Right lobe of liver (tissue), 6 donors: ENCODE measurements at regions not wholly inside any gene's neighbourhood (a gene's known extent, or its start where the extent isn't known, plus 50 kb on each side); places are given as distances from the start of the nearest gene placed in this dataset.

Experiments
- ATAC-seq, 4 donors: fragments of 200-7000 bp; cut with Tn5 transposase; one replicate each; pipeline ENCODE4 v1.9.1; 2020; ENCODE audit warnings: mild to moderate bottlenecking in 4 of 4, moderate library complexity in 4 of 4
- DNase-seq, 3 donors: peaks; one replicate each; pipeline ENCODE4 v3.0.0-alpha.2; 2020
- H3K27ac ChIP-seq, 3 donors: fragments of 200-600 bp; one replicate each; pipeline ENCODE4 v1.8.0; 2022
- H3K27me3 ChIP-seq, 2 donors: fragments of 200-600 bp; one replicate each; pipeline ENCODE4 v1.8.0; 2022
- H3K36me3 ChIP-seq, 4 donors: fragments of 200-600 bp; sonication (generic) in 1 of 4; one replicate each; pipeline versions ENCODE4 v1.5.1 to v1.8.0; 2017 to 2022; ENCODE audit warnings: control low read depth in 1 of 4
- H3K4me1 ChIP-seq, 4 donors: fragments of 200-600 bp; sonication (generic) in 1 of 4; one replicate each; pipeline versions ENCODE4 v1.5.1 to v1.8.0; 2017 to 2022; ENCODE audit warnings: control low read depth in 1 of 4
- H3K4me3 ChIP-seq, 3 donors: fragments of 200-600 bp; one replicate each; pipeline ENCODE4 v1.8.0; 2022
- H3K9me3 ChIP-seq, 4 donors: fragments of 200-600 bp; sonication (generic) in 1 of 4; one replicate each; pipeline versions ENCODE4 v1.5.1 to v1.8.0; 2017 to 2022; ENCODE audit warnings: control low read depth in 1 of 4
- POLR2A ChIP-seq: fragments of 450-650 bp; IDR thresholded peaks from one replicate; pipeline ENCODE4 v1.6.1; 2017; ENCODE audit warnings: antibody characterized with exemption, mild to moderate bottlenecking
- WGBS: methylation state at CpG from one replicate; pipeline ENCODE4 v1.1.6; 2018; ENCODE audit warnings: low coverage, low lambda C conversion rate; ENCODE audit not compliant: insufficient coverage; ENCODE audit errors: missing lambda C conversion rate; 5-methylcytosine and 5-hydroxymethylcytosine counted together
- intact Hi-C, 2 donors: fragments of 100-400 bp; cut with DNase I; formaldehyde crosslinking; loops; one replicate each; pipeline versions ENCODE4 v1.11.2 to v1.14.1; 2022
- TF ChIP-seq, protein P1 (sequence below), 4 donors: fragments of 200-600 bp in 3 of 4; fragments of 450-650 bp in 1 of 4; IDR thresholded peaks; one replicate each; pipeline versions ENCODE4 v1.5.1 to v1.8.0; 2016 to 2022; ENCODE audit warnings: antibody characterized with exemption in 4 of 4, mild to moderate bottlenecking in 2 of 4
- donor health status: DM: no; HTN: yes; CAD: no.
- donor health status: DM: no; HTN: no; CAD: no.
- donor health status: DM: no; HTN: no; CAD: no.
- donor health status: DM: no; HTN: yes; CAD: no.
- donor health status: DM: no; HTN: yes; CAD: no.

DNA sequence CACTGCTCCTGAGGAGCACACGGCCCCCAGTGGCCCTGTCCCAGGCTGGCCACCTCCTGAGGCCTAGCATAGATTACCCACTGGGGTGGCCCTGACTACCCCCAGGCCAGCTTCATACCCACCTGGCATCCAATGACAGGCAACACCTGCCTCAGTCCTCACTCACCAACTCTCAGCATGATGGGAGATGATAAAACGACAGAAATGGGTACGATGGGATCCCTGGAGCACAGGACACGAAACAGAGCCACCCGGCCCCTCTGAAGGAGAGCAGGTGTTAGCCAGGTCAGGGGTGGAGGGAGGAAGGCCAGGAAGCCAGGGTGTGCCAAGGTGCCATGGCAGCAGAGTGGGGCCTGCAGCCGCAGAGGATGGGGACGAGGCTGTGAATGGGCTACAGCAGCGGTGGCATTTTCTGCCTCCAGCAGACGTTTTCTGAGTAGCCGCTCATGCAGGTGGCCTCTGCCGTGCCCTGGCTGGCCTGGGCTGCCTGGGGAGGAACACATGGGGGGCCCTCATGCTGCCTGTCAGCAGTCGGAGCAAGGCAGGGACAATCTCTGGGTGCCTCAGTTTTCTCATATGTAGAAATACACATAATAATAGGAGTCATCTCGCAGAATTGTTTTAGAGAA is 50.2 kb upstream of the FGF3 start:
- Histone ChIP-seq H3K9me3 (no peaks in the 10 kb centered on the region), H3K27me3 (no peaks in the 10 kb centered on the region), H3K4me1 (peaks cover 0 to 5% (median 2%) of the 10 kb centered on the region in 4 donors), H3K27ac (no peak overlapping the region), H3K4me3 (no peak overlapping the region), H3K36me3 (no peaks in the 10 kb centered on the region)
- intact Hi-C loops: no loop called here
- no peak for ATAC-seq
- DNase-seq: no peak
- no peak for TF ChIP-seq POLR2A
- TF ChIP-seq, protein P1, sequence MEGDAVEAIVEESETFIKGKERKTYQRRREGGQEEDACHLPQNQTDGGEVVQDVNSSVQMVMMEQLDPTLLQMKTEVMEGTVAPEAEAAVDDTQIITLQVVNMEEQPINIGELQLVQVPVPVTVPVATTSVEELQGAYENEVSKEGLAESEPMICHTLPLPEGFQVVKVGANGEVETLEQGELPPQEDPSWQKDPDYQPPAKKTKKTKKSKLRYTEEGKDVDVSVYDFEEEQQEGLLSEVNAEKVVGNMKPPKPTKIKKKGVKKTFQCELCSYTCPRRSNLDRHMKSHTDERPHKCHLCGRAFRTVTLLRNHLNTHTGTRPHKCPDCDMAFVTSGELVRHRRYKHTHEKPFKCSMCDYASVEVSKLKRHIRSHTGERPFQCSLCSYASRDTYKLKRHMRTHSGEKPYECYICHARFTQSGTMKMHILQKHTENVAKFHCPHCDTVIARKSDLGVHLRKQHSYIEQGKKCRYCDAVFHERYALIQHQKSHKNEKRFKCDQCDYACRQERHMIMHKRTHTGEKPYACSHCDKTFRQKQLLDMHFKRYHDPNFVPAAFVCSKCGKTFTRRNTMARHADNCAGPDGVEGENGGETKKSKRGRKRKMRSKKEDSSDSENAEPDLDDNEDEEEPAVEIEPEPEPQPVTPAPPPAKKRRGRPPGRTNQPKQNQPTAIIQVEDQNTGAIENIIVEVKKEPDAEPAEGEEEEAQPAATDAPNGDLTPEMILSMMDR (IDR thresholded peaks at IDR 0.05): no peak
- WGBS: 100% methylated on average over 1 of the region's 13 CpGs

DNA sequence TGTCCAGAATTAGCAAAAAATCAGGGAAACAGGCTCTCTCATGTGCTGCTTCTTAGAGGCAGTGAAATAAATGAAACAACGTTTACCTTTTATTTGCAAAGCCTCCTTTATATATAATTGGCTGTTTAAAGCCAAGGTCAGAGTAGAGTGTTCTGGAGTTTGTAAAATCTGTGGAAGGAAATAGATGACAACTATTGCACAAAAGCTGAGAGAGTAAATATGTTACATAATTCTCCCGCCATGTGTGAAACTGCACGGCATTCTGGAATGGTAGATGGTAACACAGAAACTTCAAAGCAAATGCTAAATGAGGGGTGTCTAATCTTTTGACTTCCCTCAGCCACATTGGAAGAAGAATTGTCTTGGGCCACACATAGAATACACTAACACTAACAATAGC is 51.5 kb upstream of the FGF3 start:
- no peaks in the 10 kb centered on the region for H3K27me3 ChIP-seq
- peaks cover 0 to 5% (median 2%) of the 10 kb centered on the region in 4 donors for H3K4me1 ChIP-seq
- H3K4me3 ChIP-seq: no peak overlapping the region
- no peak for TF ChIP-seq POLR2A
- TF ChIP-seq, protein P1 (IDR thresholded peaks at IDR 0.05): no peak
- H3K9me3 ChIP-seq: no peaks in the 10 kb centered on the region
- H3K27ac ChIP-seq: no peak overlapping the region
- ATAC-seq: peak; percentile 13 to 54 (median 36)
- intact Hi-C loops: no loop called here
- 6% methylated on average over 3 of the region's 3 CpGs for WGBS
- DNase-seq: no peak
- H3K36me3 ChIP-seq: no peaks in the 10 kb centered on the region

DNA sequence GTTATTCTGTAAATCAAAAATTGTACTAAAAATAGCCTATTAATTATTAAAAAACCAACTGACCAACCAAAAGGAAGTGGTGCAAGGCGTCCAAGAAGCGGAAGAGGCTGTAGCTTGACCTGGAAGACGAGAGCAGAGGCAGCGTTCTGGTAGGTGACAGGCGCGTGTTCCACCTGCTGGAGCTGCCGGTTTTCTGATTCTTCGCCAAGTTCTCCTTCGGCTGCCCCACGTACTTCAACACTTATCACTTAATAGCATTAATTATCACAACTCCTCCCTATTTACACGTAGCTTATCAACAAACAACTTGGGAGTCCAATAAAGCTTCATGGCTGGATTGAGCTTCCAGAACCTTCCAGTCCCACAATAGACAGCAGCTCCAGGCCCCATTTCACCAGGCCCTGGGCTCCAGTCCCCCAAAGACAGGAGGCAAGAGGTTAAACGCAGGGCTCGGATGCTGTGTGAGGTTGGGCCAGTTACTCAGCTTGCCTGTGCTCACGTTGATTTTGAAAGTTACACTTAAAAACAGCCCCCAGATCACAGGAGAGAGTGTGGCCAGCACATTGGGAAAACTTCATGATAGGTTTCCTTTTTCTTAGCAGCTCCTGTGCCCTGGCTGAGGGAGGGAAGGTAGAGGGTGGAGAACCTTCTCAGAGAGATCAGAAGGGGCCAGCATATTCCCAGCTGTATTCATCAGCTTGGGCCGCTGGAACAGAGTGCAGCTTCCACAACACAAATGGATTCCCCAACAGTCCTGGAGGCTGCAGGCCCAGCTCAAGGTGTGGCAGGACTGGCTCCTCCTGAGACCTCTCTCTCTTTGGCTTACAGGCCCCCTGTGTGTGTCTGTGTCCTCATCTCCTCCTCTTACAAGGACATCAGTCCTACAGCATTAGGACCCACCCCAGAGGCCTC is 54.2 kb upstream of the FGF3 start:
- TF ChIP-seq POLR2A: no peak
- TF ChIP-seq, protein P1 (IDR thresholded peaks at IDR 0.05): no peak
- no peak overlapping the region for H3K4me3 ChIP-seq
- no peaks in the 10 kb centered on the region for H3K9me3 ChIP-seq
- ATAC-seq (no peak), DNase-seq (peak in 1 of 3 donors; percentile 28)
- no peak overlapping the region for H3K27ac ChIP-seq
- H3K27me3 ChIP-seq: no peaks in the 10 kb centered on the region
- no peaks in the 10 kb centered on the region for H3K4me1 ChIP-seq
- 95% methylated on average over 13 of the region's 15 CpGs for WGBS
- intact Hi-C loops: no loop called here
- H3K36me3 ChIP-seq: no peaks in the 10 kb centered on the region

DNA sequence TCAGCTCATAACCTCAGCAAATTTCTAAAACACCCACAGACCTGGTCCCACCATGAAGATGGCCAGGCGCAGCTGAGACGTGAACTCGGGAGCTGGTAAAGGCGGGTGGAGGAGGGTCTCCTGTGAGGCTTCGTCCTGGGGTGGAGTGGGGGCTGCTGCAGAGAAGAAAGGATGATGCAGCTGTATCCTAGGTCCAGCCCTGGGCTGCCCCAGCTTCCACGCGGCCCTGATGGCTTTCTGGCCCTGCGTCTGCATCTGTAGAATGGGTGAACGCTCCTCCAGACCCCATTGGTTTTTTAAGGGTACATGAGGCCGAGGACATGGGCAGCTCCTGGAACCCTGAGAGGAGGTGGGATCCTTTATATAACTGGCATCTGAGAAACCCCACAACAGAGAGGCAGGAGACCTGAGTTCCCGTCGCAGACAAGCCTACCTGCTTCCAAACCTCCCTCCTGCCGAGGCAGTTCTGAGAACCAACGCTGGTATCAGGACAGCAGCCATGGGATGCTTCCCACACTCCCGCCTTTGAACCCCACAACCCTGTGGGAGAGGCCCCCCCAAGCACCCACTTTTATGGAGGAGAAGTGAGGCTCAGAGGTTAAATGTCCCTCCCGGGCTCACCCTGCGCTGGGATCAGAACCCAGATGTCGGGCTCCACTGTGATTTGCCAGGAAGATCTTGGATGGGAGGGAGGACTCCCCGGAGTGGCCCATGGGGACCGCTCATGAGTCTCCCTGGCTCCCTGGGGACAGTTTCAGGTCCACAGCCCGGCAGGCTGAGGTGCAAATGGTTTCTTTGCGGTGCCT is 55.2 kb upstream of the FGF3 start:
- peak in 1 of 3 donors; percentile 31 for DNase-seq
- TF ChIP-seq, protein P1 (IDR thresholded peaks at IDR 0.05): no peak
- TF ChIP-seq POLR2A: no peak
- Histone ChIP-seq H3K4me1 (no peaks in the 10 kb centered on the region), H3K9me3 (no peaks in the 10 kb centered on the region), H3K27me3 (no peaks in the 10 kb centered on the region), H3K27ac (no peak overlapping the region), H3K36me3 (no peaks in the 10 kb centered on the region), H3K4me3 (no peak overlapping the region)
- intact Hi-C loops: no loop called here
- 100% methylated on average over 2 of the region's 22 CpGs for WGBS
- ATAC-seq: no peak
